ENCODE measurements at regions not wholly inside any gene's neighbourhood (a gene's known extent, or its start where the extent isn't known, plus 50 kb on each side); places are given as distances from the start of the nearest gene placed in this dataset.

DNA sequence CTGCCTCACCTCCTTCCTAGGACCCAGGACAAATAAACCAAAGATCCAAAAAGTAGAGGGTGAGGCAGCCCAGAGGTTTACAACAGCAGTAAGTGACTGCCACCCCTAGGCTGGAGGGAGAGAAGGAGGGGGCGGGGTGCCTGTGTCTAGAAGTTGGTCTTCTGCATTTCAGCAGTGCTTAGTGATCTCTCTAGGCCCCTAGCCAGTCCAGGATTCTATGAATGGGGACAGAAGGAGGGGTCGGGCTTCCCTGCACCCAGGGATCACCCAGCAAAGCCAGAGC, 62.8 kb upstream of the KDM7A start:
- DNase-seq: no peak

DNA sequence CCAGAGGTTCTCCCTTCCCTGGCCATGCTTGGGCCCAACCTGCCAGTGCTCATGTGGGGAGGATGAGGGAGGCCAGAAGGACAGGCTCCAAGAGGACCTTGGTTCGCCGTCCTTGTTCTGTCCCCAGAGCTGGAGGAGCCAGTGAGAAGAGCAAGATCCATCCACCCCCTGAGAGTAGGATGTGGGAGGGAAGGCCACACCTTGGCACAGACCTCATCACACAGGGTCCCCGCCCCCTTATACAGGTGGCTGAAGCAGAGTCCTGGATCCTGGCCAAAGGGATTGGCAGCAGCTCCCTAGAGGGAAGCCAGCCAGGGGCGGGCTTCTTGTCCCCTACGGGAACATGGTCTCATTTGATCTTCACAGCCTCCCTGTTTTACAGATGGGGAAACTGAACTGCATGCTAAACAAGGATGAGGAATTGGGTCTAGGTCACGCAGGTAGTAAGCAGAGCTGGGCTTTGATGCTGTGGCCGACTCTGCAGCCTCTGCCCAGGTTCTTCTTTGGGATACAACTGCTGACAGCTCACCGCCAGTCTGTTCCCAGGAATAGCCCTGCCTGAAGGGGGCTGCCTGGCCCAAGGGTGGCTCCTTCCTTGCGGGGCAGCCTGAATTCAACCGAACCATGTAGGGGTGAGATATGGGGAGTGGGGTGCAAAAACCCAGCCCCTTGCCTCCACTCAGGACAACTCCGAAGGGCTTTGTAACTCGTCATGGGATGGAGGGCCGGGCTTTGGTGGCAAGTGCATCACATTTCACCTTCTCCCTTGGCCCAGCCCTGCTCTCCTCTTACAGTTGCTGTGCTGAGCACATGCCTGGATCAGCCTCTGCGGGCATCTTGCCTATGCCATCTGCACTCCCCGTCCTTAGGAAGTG, 62.2 kb upstream of the KDM7A start:
- peak; percentile 94 for DNase-seq

DNA sequence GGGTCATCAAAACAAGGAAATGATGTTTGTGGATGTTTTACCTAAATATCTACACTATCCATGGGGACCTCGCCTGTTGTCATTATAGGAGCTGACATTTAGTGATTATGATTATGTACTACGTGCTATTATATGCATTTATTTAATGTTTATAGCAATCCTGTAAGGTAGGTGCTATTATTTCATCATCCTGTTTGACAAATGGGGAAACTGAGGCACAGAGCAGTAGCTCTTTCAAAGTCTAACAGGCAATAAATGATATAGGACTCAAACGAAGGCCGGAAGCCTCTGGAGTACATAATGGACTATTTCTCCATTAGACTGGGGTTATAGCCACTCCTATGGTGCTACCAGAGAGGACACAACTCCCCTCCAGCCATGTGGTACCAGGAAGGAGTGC, 60.6 kb upstream of the KDM7A start:
- DNase-seq: no peak

DNA sequence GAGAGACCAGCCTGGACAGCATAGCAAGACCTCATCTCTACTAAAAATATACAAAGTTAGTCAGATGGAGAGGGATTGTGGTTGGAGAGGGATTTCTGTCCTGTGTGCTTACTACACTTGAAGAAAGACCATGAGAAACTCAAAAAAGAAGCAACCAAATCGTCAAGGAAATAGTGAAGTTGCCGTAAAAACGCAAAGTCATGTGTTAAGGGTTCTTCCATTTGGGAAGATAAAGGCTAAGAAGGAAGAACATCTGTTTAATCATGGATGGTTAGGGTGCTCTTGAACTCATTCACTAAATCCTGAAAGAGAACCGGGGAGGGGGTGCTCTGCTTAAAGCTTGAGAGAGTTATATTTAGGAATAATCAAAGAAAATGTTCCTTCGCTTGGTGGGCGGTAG, 59.8 kb upstream of the KDM7A start:
- no peak for DNase-seq

DNA sequence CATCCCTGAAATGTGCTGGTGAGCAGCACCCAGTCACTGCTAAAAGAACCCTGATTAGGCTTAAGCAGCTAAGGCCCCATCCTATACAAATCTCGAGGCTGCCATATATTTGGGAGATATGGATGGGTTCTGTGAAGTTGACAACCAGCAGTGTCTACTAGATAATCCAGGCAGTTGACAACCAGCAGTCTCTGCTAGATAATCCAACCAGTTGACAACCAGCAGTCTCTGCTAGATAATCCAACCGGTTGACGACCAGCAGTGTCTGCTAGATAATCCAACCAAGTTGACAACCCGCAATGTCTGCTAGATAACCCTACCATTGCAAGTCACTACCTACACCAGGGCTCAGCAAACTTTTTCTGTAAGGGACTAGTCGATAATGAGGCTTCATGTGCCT, 58.3 kb upstream of the KDM7A start:
- DNase-seq: no peak

DNA sequence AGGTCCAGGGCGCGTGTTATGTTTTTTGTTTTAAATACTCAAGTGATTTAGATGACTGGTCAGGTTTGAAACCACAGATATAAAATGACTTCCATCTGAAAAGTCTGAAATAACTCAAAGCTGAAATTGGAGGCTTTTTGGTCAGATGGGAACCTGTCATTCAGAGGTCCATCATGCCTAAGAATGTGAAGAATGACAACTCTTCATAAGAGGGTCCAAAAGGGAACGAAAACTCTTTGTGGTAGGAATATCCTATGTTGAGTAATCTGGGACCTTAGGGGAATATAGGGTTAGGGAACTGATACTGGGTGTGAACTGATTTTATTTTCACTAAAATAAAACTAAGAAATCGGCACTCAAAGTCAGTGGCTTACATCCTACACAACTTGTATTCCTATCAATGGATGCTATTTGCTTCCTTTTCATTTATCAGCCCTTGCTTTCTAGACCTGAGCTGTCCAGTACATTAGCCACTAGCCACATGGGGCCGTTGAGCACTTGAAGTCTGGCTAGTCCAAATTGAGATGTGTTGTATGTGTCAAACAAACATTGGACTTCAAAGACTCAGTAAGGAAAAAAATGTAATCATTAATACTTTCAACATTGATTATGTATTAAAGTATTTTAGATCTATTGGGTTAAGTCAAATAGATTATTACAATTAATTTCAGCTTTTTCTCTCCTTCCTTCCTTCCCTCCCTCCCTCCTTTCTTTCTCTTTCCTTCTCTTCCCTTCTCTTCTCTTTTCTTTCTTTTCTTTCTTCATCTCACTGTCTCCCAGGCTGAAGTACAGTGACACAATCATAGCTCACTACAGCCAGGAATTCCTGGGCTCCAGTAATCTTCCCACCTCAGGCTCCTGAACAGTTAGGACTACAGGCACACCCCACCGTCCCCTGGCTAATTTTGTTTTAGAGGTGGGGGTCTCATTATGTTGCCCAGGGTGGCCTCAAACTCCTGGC, 56.5 kb upstream of the KDM7A start:
- no peak for DNase-seq

DNA sequence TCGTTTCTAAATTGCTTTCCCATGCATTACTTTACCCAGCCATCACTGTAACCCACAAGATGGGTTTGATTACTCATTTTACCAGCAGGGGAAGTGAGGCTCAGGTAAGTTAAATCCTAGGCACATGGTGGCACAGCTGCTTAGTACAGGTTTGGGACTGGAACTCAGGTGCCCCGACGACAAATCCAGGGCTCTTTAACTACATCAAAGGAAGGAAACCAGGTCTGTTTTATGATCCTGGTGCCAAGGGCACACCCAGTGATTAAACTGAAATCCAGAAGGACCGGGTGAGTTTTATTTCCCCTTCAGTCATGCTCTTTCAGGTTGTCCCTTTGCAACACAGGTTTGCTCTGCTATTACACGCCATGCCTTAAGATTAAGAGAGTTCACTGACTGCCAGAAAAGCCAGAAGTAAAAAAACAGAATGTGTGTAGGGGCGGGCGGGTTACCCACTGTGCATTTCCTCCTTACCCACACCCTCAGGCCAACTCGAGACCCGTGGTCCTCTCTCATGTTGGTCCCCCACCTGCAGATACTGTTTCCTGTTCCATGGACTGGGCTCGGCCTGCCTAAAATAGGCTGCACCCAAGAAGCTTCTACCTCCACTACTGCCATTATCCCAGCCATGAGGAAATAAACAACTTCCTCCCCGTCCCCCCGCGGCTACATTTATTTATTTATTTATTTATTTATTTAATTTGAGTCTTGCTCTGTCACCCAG, 55.1 kb upstream of the KDM7A start:
- DNase-seq: peak; percentile 53

DNA sequence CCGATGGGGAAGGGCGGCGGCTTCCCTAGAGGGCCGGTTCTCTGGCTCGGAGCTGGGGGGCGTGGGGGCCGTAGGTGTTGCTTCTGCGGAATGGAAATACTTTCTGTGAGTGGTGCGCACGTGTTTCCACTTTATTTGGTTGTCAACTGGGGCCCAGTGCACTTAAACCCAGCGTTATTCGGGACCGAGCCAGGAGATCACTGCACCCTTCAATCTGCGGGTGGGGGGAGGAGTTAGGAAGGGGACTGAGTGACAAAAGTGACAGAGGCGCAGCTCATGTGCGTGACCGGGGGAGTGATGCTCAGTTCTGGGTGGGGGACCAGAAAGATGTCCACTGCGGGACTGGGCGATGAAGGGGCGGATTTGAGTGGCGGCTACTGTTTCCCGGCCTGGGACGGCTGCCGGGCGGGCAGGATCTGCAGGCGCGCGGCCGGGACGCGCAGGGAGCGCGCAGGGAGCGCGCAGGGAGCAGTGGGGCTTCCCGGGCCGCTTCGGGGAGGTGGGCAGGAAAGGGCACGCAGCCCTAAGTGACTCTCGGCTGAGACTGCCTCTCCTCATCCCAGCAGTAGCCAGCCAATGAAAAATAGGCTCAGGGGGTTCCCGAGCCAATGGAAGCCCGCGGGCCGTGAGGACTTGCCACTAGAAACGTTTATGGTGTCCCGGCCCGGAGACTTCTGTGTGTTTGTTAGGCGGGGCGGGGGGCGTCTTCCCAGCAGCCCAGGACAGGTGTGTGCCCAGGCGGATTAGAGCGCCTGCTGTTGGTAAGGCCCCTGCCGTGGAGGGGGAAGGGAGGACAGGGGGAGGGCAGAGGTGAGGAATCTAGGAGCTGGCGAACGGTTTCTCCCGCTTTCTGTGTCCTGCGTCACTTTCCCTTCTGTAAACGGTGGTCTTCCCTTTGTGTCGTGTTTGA, 54.3 kb upstream of the KDM7A start:
- peak; percentile 88 for DNase-seq

DNA sequence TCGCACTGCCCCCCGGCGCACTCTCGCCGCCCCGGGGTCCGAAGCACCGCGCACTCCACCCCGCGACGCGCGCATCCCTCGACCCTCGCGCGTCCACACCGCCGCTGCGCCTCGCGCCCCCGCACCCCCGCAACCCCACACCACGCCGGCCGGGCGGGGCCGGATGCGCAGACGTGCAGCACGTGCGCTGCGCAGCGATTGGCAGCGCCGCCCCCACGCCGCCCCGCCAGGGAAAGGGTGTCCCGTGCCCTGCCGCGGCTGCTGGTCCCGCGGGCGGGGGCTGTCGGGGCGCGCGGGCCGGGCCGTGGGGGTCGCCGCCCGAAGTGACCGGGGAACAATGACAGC, 53.7 kb upstream of the KDM7A start:
- no peak for DNase-seq

DNA sequence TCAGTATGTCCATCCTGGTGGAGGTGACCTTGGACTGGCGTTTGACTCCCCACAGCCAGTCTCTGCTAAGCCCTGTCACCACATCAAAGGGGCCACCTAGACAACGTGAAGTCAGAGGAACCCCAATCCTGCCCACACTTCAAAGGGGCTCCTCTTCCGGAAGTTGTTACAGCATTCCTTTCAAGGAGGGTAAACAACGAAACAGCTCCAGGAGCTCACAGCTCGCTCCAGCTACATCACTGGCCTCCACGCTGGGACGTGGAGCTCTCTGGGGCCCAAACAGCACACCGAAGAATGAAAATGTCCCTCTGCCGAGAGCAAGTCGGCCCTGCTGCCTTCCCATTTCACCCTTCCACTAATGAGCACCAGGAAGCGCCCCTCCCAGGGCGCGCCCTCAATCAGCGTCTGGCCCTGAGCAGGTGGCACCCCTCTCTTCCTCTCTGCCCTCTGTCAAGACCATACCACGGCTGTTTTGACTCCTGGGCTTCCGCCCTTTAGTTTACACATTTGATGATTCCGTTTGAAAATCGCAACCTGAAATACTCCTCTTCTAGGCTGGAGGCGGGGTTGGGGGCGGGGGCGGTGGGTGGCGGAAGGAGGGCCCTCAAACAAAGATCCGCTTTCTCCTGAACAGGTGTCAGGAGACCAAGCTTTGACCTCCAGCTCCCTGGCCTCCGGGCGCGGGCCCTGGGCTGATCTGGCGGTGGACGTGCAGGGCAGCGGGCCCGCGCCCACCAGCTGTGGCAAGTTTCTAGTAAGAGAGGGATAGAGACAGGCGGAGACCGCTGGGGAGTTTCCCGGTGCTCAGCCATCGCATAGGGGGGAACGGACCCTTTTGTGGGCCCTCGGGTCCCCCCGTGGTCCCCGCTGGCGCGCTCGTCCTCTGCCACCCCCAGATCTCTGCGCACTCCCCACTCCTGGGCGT, 53.1 kb upstream of the KDM7A start:
- DNase-seq: peak; percentile 72

DNA sequence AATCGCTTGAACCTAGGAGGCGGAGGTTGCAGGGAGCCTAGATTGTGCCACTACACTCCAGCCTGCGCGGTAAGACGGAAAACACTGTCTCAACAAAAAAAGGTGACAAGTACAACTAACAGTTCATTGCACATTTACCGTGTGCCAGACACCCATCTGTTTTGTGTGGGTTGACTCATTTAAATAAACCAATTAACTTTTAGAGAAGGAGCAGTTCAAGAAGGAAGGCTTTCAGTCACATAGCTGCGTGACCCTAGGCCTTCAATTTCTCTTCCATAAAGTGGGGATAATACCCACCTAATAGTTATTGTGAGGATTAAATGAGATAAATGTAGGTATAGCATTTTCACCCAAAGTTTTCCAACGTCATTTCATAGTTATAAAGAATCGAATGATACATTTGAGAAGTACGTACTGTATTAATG, 52.3 kb upstream of the KDM7A start:
- DNase-seq: no peak
